ENCODE measurements at regions not wholly inside any gene's neighbourhood (a gene's known extent, or its start where the extent isn't known, plus 50 kb on each side); places are given as distances from the start of the nearest gene placed in this dataset.

- H3K27ac ChIP-seq = no peak overlapping the region
- no peak for TF ChIP-seq ZFX (IDR thresholded peaks at IDR 0.05; ENCODE audit: borderline replicate concordance)
- TF ChIP-seq CTCF (IDR thresholded peaks at IDR 0.05) = no peak
Observed at GRCh38 chr3:30963223-30963722, 68.8 kb upstream of the GADL1 start.

GRCh38 chr3:30964612-30965011 is 70.2 kb upstream of the GADL1 start:
- no peak overlapping the region for H3K27ac ChIP-seq
- TF ChIP-seq CTCF (IDR thresholded peaks at IDR 0.05) = no peak
- no peak for TF ChIP-seq ZFX (IDR thresholded peaks at IDR 0.05; ENCODE audit: borderline replicate concordance)

GRCh38 chr3:30966896-30967295 is 72.4 kb upstream of the GADL1 start:
- TF ChIP-seq ZFX (IDR thresholded peaks at IDR 0.05; ENCODE audit: borderline replicate concordance) (no peak), CTCF (IDR thresholded peaks at IDR 0.05) (no peak)
- no peak overlapping the region for H3K27ac ChIP-seq

- TF ChIP-seq CTCF (IDR thresholded peaks at IDR 0.05) (peak; percentile 21), ZFX (IDR thresholded peaks at IDR 0.05; ENCODE audit: borderline replicate concordance) (no peak)
- no peak overlapping the region for H3K27ac ChIP-seq
Observed at GRCh38 chr3:30970183-30970582, 75.7 kb upstream of the GADL1 start.

- no peak for TF ChIP-seq CTCF (IDR thresholded peaks at IDR 0.05)
- H3K27ac ChIP-seq = no peak overlapping the region
Observed at GRCh38 chr3:30972449-30972848, 78.0 kb upstream of the GADL1 start.

- TF ChIP-seq ZFX (IDR thresholded peaks at IDR 0.05; ENCODE audit: borderline replicate concordance) = no peak
Observed at GRCh38 chr3:30974071-30974470, 79.6 kb upstream of the GADL1 start.

GRCh38 chr3:30977592-30977991 is 83.1 kb upstream of the GADL1 start:
- TF ChIP-seq CTCF (IDR thresholded peaks at IDR 0.05) (no peak), ZFX (IDR thresholded peaks at IDR 0.05; ENCODE audit: borderline replicate concordance) (no peak)
- no peak overlapping the region for H3K27ac ChIP-seq

More at GRCh38 chr3:30974071-30974470, 79.6 kb upstream of the GADL1 start:
- H3K27ac ChIP-seq = no peak overlapping the region

GRCh38 chr3:30980993-30981392 is 86.5 kb upstream of the GADL1 start:
- TF ChIP-seq ZFX (IDR thresholded peaks at IDR 0.05; ENCODE audit: borderline replicate concordance) = no peak
- TF ChIP-seq CTCF (IDR thresholded peaks at IDR 0.05) = no peak
- no peak overlapping the region for H3K27ac ChIP-seq
